ENCODE measurements at regions not wholly inside any gene's neighbourhood (a gene's known extent, or its start where the extent isn't known, plus 50 kb on each side); places are given as distances from the start of the nearest gene placed in this dataset.

GRCh38 chr6:82629921-82630320 lies 266.3 kb downstream of the TPBG start:
- no peak for DNase-seq (ENCODE audit: low spot score)
- no peak for FAIRE-seq

DNA sequence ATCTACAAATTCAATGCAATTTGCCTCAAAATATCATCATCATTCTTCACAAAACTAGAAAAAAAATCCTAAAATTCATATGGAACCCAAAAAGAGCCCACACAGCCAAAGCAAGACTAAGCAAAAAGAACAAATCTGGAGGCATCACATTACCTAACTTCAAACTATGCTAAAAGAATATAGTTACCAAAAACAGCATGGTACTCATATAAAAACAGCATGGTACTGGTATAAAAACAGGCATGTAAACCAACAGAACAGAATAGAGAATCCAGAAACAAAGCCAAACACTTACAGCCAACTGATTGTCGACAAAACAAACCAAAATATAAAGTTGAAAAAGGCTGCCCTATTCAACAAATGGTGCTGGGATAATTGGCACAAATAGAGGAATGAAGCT lies 278.1 kb downstream of the TPBG start:
- DNase-seq (ENCODE audit: low spot score) (no peak), FAIRE-seq (no peak)

- FAIRE-seq, result no peak
- DNase-seq (ENCODE audit: low spot score), result no peak
These were observed 282.1 kb downstream of the TPBG start for GRCh38 chr6:82645536-82646230.

DNA sequence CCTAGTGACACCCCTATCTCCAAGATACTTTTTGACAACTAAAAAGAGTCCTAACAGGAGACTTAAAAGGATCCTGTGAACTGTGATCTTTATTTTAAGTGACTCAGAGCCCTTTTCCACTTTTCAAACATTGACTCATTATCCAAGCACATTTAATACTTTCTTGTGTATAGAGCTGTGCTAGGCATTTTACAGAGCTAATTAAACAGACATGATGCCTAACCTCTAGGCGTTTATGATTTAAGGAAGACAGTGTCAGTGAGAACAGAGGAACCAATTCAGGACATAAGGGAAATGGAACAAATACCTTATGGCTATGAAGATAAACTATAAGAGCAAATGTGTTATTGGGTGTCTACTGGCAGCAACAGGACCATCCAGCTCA lies 282.6 kb downstream of the TPBG start:
- FAIRE-seq (no peak), DNase-seq (ENCODE audit: low spot score) (no peak)

DNA sequence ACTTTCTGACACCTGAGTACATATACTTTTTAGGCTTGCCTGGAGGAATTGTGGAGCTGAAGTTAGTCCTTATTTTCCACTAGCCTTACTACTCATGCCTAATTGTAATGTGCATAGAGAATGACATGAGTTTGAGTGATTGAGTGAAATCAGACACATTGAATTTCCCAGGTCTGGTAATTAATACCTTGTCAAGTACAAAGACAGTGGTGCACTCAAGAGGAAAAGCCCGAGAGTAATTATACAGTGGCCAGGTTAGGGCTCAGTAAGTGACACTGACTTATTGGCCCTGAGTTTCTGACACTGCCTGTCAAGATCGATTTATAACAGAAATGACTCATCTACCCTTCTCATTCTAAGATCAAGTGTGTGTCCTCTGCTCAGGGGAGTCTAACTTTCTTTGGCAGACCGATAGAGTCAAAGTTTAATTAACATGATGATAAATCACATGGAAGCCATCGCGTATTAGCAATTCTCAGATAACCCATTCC lies 288.3 kb downstream of the TPBG start:
- DNase-seq (ENCODE audit: low spot score) (no peak), FAIRE-seq (no peak)

- FAIRE-seq, result no peak
These were observed 315.6 kb downstream of the TPBG start for GRCh38 chr6:82679232-82679631.

DNA sequence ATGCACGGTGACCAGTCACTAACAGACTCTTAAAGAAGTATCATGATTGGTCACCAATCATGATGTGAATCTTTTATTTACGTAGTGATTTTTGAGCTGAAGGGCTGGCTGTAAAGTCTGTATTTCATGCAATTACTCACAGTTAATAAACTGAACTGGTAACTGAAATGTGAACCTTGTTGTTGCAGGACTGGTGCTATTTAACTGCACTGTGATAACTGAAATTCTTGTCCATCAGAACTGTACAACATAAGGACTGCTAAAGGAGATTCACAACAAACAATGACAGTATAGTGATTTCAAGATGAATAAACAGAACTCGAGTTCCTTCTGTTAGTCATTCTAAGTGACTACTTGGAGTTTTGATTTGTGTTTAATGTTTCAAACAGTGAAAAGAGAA lies 316.6 kb downstream of the TPBG start:
- DNase-seq (ENCODE audit: low spot score) (no peak), FAIRE-seq (no peak)

More at GRCh38 chr6:82679232-82679631, 315.6 kb downstream of the TPBG start:
- DNase-seq (ENCODE audit: low spot score), result no peak

DNA sequence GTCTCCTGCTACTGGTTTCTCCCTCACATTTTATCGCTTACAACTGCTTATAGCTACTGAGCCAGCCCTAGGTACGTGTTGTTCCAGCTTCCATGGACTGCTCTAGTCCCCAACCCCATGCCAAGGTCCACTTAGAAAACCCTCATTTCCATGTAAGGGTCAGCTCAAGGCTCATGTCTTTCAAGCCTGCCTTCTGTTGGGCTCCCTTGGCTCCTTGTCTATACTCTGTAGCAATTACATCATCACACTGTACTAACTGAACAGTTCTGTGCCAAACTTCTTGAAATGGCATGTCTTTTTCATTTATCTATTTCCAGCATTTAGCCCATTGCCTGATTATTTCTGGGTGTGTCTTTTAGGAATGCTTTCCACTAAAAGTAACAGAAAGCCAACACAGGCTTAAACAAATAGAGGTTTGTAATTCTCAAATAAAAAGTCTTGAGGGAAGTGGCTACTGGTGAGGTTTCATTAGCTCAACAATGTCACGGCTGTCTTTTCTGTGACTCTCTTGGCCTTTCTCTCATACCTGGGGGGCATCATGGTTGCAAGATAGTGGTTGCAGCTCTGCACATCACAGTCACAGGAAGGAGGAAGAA lies 317.6 kb downstream of the TPBG start:
- no peak for FAIRE-seq

GRCh38 chr6:82686719-82687118 lies 323.1 kb downstream of the TPBG start:
- DNase-seq (ENCODE audit: low spot score), result no peak
- FAIRE-seq, result no peak

More for the DNA sequence above, 317.6 kb downstream of the TPBG start:
- DNase-seq (ENCODE audit: low spot score), result no peak

DNA sequence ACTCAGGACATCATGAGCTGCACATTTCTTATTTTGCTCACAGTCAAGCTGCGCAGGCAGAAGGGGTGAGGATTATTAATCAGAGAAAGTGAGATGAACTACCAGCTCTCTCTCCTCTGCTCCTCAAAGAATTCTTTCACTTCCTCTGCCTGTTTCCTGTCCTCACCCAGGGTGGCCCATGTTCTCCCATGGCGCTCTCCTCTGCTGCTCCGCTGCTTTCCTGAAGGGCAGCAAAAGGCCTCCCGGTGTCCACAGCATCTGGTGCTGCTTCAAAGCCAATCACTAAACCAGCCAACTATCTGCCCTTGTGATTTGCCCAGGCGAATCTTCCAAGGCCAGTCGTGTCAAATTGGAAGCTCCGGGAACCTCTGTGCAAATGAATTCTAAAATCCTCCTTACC lies 324.2 kb downstream of the TPBG start:
- FAIRE-seq (no peak), DNase-seq (ENCODE audit: low spot score) (no peak)

GRCh38 chr6:82690283-82690682 lies 326.7 kb downstream of the TPBG start:
- DNase-seq (ENCODE audit: low spot score) (no peak), FAIRE-seq (no peak)

GRCh38 chr6:82691997-82692396 lies 328.4 kb downstream of the TPBG start:
- no peak for DNase-seq (ENCODE audit: low spot score)
- no peak for FAIRE-seq

- DNase-seq (ENCODE audit: low spot score), result no peak
These were observed 329.5 kb downstream of the TPBG start for GRCh38 chr6:82693094-82693493.

DNA sequence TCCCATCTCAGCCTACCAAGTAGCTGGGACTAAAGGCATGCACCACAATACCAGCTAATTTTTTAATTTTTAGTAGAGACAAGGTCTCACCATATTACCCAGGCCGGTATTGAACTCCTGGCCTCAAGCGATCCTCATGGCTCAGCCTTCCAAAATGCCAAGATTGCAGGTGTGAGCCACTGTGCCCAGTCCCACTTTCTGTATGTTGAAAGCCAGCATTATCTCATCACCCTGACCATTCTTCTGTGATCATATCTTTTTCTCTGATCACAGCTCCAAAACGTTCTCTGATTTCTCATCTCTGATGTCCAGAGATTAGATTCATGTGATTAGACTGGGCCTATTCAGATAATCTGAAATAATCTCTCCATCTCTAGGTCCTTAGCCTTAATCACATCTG lies 337.7 kb downstream of the TPBG start:
- DNase-seq (ENCODE audit: low spot score) (no peak), FAIRE-seq (no peak)

More at GRCh38 chr6:82693094-82693493, 329.5 kb downstream of the TPBG start:
- no peak for FAIRE-seq

DNA sequence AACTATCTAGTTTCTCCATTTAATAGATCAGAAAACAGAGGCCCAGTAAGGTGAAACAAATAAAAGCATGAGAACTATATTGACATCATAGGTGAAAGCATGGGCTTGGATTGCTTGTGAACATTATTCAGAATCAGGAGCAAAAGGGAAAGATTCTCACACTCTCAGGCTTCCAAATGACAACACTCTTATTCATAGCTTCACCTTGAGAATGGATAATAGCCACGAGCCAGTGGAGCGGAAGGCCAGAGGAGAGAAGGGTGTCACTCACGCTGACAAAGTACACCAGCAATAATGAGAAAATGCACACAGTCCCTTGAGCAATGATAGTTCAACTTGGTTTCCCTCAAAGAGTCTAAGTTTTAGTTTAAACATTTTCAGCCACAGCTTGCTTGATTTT lies 339.0 kb downstream of the TPBG start:
- FAIRE-seq, result no peak

GRCh38 chr6:82703230-82703629 lies 339.6 kb downstream of the TPBG start:
- no peak for DNase-seq (ENCODE audit: low spot score)
- no peak for FAIRE-seq

More for the DNA sequence above, 339.0 kb downstream of the TPBG start:
- DNase-seq (ENCODE audit: low spot score), result no peak

GRCh38 chr6:82704045-82704444 lies 340.4 kb downstream of the TPBG start:
- no peak for FAIRE-seq
- DNase-seq (ENCODE audit: low spot score), result no peak

DNA sequence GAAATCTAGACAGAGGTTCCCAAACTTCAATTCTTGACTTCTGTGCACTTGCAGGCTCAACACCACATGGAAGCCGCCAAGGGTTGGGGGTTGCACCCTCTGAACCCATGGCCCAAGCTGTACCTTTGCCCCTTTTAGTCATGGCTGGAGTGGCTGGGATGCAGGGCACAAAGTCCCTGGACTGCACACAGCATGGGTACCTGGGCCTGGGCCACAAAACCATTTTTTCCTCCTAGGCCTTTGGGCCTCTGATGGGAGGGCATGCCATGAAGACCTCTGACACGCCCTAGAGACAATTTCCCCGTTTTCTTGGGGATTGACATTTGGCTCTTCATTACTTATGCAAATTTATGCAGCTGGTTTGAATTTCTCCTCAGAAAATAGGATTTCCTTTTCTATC lies 342.0 kb downstream of the TPBG start:
- DNase-seq (ENCODE audit: low spot score), result no peak
- no peak for FAIRE-seq

DNA sequence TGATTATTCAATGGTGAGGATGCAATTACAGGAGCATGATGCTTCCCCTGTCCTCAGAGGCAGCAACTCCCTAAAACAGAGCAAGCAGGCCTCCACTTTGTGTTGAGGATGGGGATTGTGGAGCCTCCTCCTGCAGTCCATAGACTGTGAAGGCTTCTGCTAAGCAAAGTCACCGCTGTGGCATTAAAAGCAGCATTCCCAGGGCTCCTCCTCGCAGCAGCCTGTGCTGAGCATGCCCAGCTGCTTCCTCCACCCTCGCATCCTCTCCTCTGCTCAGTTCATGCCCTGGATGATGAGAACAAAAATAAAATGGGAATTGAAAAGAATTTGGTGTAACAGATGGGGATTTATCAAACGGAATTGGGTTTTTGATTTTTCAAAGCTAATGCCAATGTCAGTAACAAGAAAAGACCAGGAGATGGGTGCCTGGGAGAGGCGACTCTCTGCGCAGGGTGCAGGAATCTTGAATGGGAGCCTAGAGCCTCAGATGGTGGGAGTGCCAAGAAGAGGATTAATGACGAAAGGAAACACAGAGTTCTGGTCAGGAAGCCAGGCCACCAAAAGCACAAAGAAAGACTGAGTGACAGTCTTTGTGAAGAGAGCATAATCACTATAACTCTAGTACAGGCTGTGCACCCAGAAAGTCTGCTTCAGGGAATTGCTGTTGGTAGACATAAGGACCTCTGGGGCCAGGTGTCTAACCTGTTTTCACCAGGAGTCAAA lies 347.6 kb downstream of the TPBG start:
- DNase-seq (ENCODE audit: low spot score) (no peak), FAIRE-seq (no peak)

GRCh38 chr6:82711971-82712370 lies 348.4 kb downstream of the TPBG start:
- FAIRE-seq, result no peak
- DNase-seq (ENCODE audit: low spot score), result no peak

DNA sequence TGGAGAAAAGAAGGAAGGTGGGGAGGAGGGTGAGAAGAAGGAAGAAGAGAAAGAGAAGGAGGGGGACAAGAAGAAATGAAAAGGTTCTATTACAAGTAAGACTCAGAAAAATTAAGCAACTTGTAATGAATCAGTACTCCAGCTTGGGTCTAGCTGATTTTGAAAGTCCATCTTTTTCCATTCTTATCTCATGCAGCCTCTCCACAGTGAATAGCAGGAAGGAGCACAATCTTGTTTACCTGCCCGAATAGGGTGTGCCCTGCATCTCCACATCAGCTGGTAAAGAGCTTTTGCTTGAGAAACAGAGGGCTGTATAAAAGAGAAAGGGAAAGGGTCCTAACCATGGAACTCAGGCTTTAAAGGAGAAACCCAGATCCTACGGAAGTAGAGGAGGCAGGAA lies 348.8 kb downstream of the TPBG start:
- FAIRE-seq (no peak), DNase-seq (ENCODE audit: low spot score) (no peak)

- DNase-seq (ENCODE audit: low spot score) (no peak), FAIRE-seq (no peak)
These were observed 349.2 kb downstream of the TPBG start for GRCh38 chr6:82712826-82713225.

Measured in RCC 7860 (cell line).